GM13976 (cell line): ENCODE measurements at regions not wholly inside any gene's neighbourhood (a gene's known extent, or its start where the extent isn't known, plus 50 kb on each side); places are given as distances from the start of the nearest gene placed in this dataset.

ENCODE experiments used
- DNase-seq: peaks from one replicate; pipeline ENCODE4 v3.0.0; 2012; ENCODE audit warnings: low spot score
- CTCF ChIP-seq: IDR thresholded peaks from 2 replicates; pipeline ENCODE4 v1.5.1; 2012; ENCODE audit warnings: borderline replicate concordance, mild to moderate bottlenecking; ENCODE audit not compliant: insufficient read depth; ENCODE audit errors: extremely low read depth, missing control alignments, control extremely low read depth
- in situ Hi-C: fragments of 300-500 bp; cut with MboI; formaldehyde crosslinking; loops from one replicate; pipeline ENCODE4 v1.12.0; 2022; ENCODE audit warnings: low sequenced_read_pairs, mixed read lengths, inconsistent platforms; ENCODE audit not compliant: unreplicated experiment

GRCh38 chr5:158644301-158644700 lies 455.4 kb downstream of the EBF1 start:
- in situ Hi-C loops = no loop called here
- DNase-seq = no peak
- no peak for TF ChIP-seq CTCF

- no peak for TF ChIP-seq CTCF
- in situ Hi-C loops = no loop called here
- no peak for DNase-seq
These were observed 455.9 kb downstream of the EBF1 start for GRCh38 chr5:158643840-158644239.

- in situ Hi-C loops = no loop called here
- no peak for TF ChIP-seq CTCF
- no peak for DNase-seq
These were observed 456.8 kb downstream of the EBF1 start for GRCh38 chr5:158642879-158643278.

- in situ Hi-C loops = no loop called here
- no peak for DNase-seq
- TF ChIP-seq CTCF = no peak
These were observed 458.7 kb downstream of the EBF1 start for GRCh38 chr5:158641016-158641415.

GRCh38 chr5:158640593-158640980 lies 459.1 kb downstream of the EBF1 start:
- TF ChIP-seq CTCF = no peak
- in situ Hi-C loops = no loop called here
- no peak for DNase-seq

GRCh38 chr5:158639881-158640592 lies 459.7 kb downstream of the EBF1 start:
- DNase-seq = no peak
- no peak for TF ChIP-seq CTCF
- in situ Hi-C loops = no loop called here
